ENCODE measurements at regions not wholly inside any gene's neighbourhood (a gene's known extent, or its start where the extent isn't known, plus 50 kb on each side); places are given as distances from the start of the nearest gene placed in this dataset.

DNA sequence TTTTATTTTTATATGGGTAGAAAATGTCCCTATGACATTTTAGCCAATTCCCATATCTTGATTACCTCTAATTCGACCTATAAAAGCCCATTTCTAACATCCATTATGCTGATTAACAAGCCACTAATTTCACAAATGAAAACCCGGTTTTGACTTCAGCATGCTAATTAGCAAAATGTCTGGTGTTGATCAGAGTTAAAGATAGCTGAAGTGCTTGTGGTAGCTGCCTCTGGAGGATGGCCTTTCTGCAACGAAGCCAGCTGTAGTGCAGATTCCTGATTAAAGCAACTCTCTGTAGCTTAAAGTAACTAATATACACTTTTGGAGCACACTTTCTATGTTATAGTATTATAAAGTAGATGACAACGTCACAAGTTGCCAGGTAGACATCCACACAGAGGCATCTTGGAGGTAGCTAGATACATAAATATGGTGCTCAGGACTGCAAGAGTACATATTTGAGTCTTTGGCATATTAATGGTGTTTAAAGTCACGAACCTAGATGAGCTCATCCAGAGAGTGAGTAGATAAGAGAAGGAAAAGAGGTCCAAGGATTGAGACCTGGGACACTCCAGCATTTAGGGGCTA is 239.5 kb downstream of the BRINP2 start:
- TF ChIP-seq, protein P1, sequence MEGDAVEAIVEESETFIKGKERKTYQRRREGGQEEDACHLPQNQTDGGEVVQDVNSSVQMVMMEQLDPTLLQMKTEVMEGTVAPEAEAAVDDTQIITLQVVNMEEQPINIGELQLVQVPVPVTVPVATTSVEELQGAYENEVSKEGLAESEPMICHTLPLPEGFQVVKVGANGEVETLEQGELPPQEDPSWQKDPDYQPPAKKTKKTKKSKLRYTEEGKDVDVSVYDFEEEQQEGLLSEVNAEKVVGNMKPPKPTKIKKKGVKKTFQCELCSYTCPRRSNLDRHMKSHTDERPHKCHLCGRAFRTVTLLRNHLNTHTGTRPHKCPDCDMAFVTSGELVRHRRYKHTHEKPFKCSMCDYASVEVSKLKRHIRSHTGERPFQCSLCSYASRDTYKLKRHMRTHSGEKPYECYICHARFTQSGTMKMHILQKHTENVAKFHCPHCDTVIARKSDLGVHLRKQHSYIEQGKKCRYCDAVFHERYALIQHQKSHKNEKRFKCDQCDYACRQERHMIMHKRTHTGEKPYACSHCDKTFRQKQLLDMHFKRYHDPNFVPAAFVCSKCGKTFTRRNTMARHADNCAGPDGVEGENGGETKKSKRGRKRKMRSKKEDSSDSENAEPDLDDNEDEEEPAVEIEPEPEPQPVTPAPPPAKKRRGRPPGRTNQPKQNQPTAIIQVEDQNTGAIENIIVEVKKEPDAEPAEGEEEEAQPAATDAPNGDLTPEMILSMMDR (conservative IDR thresholded peaks at IDR 0.05 in 1 of 2, IDR thresholded peaks at IDR 0.05 in 1 of 2; ENCODE audit: low read depth in 1 of 2, low read length in 2 of 2) = no peak
- no peak for TF ChIP-seq EZH2 (IDR thresholded peaks at IDR 0.05; ENCODE audit: low read length, missing control alignments)
